ENCODE measurements at regions not wholly inside any gene's neighbourhood (a gene's known extent, or its start where the extent isn't known, plus 50 kb on each side); places are given as distances from the start of the nearest gene placed in this dataset.

- Histone ChIP-seq H3K4me1 (ENCODE audit: control insufficient read depth, insufficient read depth, low read length) (peaks cover 26% of the 10 kb centered on the region), H3K4me3 (ENCODE audit: low read length) (peak overlapping the region; percentile 10), H3K36me3 (ENCODE audit: control insufficient read depth, insufficient read depth, low read length) (no peaks in the 10 kb centered on the region), H3K27me3 (ENCODE audit: control insufficient read depth, insufficient read depth, low read length) (peaks cover 33% of the 10 kb centered on the region), H3K27ac (ENCODE audit: low read length) (no peak overlapping the region), H3K9me3 (replicated peaks; ENCODE audit: control insufficient read depth, low read depth, low read length) (no peaks in the 10 kb centered on the region)
- no peak for DNase-seq
- WGBS (ENCODE audit: insufficient coverage), result no CpG with 5 or more reads among the region's 3 CpGs
These were observed 49.9 kb upstream of the WNT7B start for GRCh38 chr22:46026899-46027210.

GRCh38 chr22:46027211-46028105 is 50.5 kb upstream of the WNT7B start:
- WGBS (ENCODE audit: insufficient coverage), result 7% methylated on average over 89 of the region's 89 CpGs
- Histone ChIP-seq H3K27ac (ENCODE audit: low read length) (no peak overlapping the region), H3K36me3 (ENCODE audit: control insufficient read depth, insufficient read depth, low read length) (no peaks in the 10 kb centered on the region), H3K9me3 (replicated peaks; ENCODE audit: control insufficient read depth, low read depth, low read length) (no peaks in the 10 kb centered on the region), H3K4me3 (ENCODE audit: low read length) (peak overlapping the region; percentile 10), H3K27me3 (ENCODE audit: control insufficient read depth, insufficient read depth, low read length) (peaks cover 33% of the 10 kb centered on the region), H3K4me1 (ENCODE audit: control insufficient read depth, insufficient read depth, low read length) (peaks cover 26% of the 10 kb centered on the region)
- peak; percentile 43 for DNase-seq

- no peak for DNase-seq
- Histone ChIP-seq H3K27ac (ENCODE audit: low read length) (no peak overlapping the region), H3K27me3 (ENCODE audit: control insufficient read depth, insufficient read depth, low read length) (peaks cover 29% of the 10 kb centered on the region), H3K9me3 (replicated peaks; ENCODE audit: control insufficient read depth, low read depth, low read length) (no peaks in the 10 kb centered on the region), H3K4me1 (ENCODE audit: control insufficient read depth, insufficient read depth, low read length) (peaks cover 24% of the 10 kb centered on the region), H3K36me3 (ENCODE audit: control insufficient read depth, insufficient read depth, low read length) (no peaks in the 10 kb centered on the region), H3K4me3 (ENCODE audit: low read length) (no peak overlapping the region)
- WGBS (ENCODE audit: insufficient coverage), result 89% methylated on average over 14 of the region's 16 CpGs
These were observed 51.4 kb upstream of the WNT7B start for GRCh38 chr22:46028106-46028991.

GRCh38 chr22:46029036-46029435 is 52.1 kb upstream of the WNT7B start:
- WGBS (ENCODE audit: insufficient coverage), result no CpG with 5 or more reads among the region's 8 CpGs
- H3K27ac ChIP-seq (ENCODE audit: low read length), result no peak overlapping the region
- no peak overlapping the region for H3K4me3 ChIP-seq (ENCODE audit: low read length)
- no peak for DNase-seq
- no peaks in the 10 kb centered on the region for H3K36me3 ChIP-seq (ENCODE audit: control insufficient read depth, insufficient read depth, low read length)
- peaks cover 23% of the 10 kb centered on the region for H3K27me3 ChIP-seq (ENCODE audit: control insufficient read depth, insufficient read depth, low read length)
- H3K9me3 ChIP-seq (replicated peaks; ENCODE audit: control insufficient read depth, low read depth, low read length), result no peaks in the 10 kb centered on the region
- peaks cover 17% of the 10 kb centered on the region for H3K4me1 ChIP-seq (ENCODE audit: control insufficient read depth, insufficient read depth, low read length)

- Histone ChIP-seq H3K36me3 (ENCODE audit: control insufficient read depth, insufficient read depth, low read length) (no peaks in the 10 kb centered on the region), H3K4me3 (ENCODE audit: low read length) (no peak overlapping the region), H3K27me3 (ENCODE audit: control insufficient read depth, insufficient read depth, low read length) (peaks cover 21% of the 10 kb centered on the region), H3K4me1 (ENCODE audit: control insufficient read depth, insufficient read depth, low read length) (peaks cover 17% of the 10 kb centered on the region), H3K27ac (ENCODE audit: low read length) (no peak overlapping the region), H3K9me3 (replicated peaks; ENCODE audit: control insufficient read depth, low read depth, low read length) (no peaks in the 10 kb centered on the region)
- no peak for DNase-seq
- 66% methylated on average over 5 of the region's 6 CpGs for WGBS (ENCODE audit: insufficient coverage)
These were observed 52.7 kb upstream of the WNT7B start for GRCh38 chr22:46029574-46030200.

GRCh38 chr22:46030231-46030880 is 53.4 kb upstream of the WNT7B start:
- no peak overlapping the region for H3K4me3 ChIP-seq (ENCODE audit: low read length)
- peaks cover 17% of the 10 kb centered on the region for H3K4me1 ChIP-seq (ENCODE audit: control insufficient read depth, insufficient read depth, low read length)
- WGBS (ENCODE audit: insufficient coverage), result 65% methylated on average over 10 of the region's 11 CpGs
- no peaks in the 10 kb centered on the region for H3K9me3 ChIP-seq (replicated peaks; ENCODE audit: control insufficient read depth, low read depth, low read length)
- DNase-seq, result peak; percentile 58
- H3K27ac ChIP-seq (ENCODE audit: low read length), result no peak overlapping the region
- H3K36me3 ChIP-seq (ENCODE audit: control insufficient read depth, insufficient read depth, low read length), result no peaks in the 10 kb centered on the region
- H3K27me3 ChIP-seq (ENCODE audit: control insufficient read depth, insufficient read depth, low read length), result peaks cover 18% of the 10 kb centered on the region

- no peaks in the 10 kb centered on the region for H3K36me3 ChIP-seq (ENCODE audit: control insufficient read depth, insufficient read depth, low read length)
- peaks cover 11% of the 10 kb centered on the region for H3K27me3 ChIP-seq (ENCODE audit: control insufficient read depth, insufficient read depth, low read length)
- WGBS (ENCODE audit: insufficient coverage), result 89% methylated on average over 3 of the region's 13 CpGs
- DNase-seq, result no peak
- peaks cover 17% of the 10 kb centered on the region for H3K4me1 ChIP-seq (ENCODE audit: control insufficient read depth, insufficient read depth, low read length)
- H3K9me3 ChIP-seq (replicated peaks; ENCODE audit: control insufficient read depth, low read depth, low read length), result no peaks in the 10 kb centered on the region
- H3K27ac ChIP-seq (ENCODE audit: low read length), result no peak overlapping the region
- no peak overlapping the region for H3K4me3 ChIP-seq (ENCODE audit: low read length)
These were observed 54.1 kb upstream of the WNT7B start for GRCh38 chr22:46031066-46031465.

- Histone ChIP-seq H3K27ac (ENCODE audit: low read length) (no peak overlapping the region), H3K9me3 (replicated peaks; ENCODE audit: control insufficient read depth, low read depth, low read length) (no peaks in the 10 kb centered on the region), H3K4me3 (ENCODE audit: low read length) (no peak overlapping the region), H3K27me3 (ENCODE audit: control insufficient read depth, insufficient read depth, low read length) (peaks cover 6% of the 10 kb centered on the region), H3K4me1 (ENCODE audit: control insufficient read depth, insufficient read depth, low read length) (peaks cover 18% of the 10 kb centered on the region), H3K36me3 (ENCODE audit: control insufficient read depth, insufficient read depth, low read length) (no peaks in the 10 kb centered on the region)
- 78% methylated on average over 2 of the region's 2 CpGs for WGBS (ENCODE audit: insufficient coverage)
- DNase-seq, result no peak
These were observed 54.6 kb upstream of the WNT7B start for GRCh38 chr22:46031557-46031956.

- H3K4me1 ChIP-seq (ENCODE audit: control insufficient read depth, insufficient read depth, low read length), result peaks cover 19% of the 10 kb centered on the region
- H3K9me3 ChIP-seq (replicated peaks; ENCODE audit: control insufficient read depth, low read depth, low read length), result no peaks in the 10 kb centered on the region
- H3K36me3 ChIP-seq (ENCODE audit: control insufficient read depth, insufficient read depth, low read length), result no peaks in the 10 kb centered on the region
- no peak for DNase-seq
- no peaks in the 10 kb centered on the region for H3K27me3 ChIP-seq (ENCODE audit: control insufficient read depth, insufficient read depth, low read length)
- 52% methylated on average over 13 of the region's 13 CpGs for WGBS (ENCODE audit: insufficient coverage)
- no peak overlapping the region for H3K27ac ChIP-seq (ENCODE audit: low read length)
- H3K4me3 ChIP-seq (ENCODE audit: low read length), result no peak overlapping the region
These were observed 55.2 kb upstream of the WNT7B start for GRCh38 chr22:46031965-46032851.

Data from muscle of leg (tissue), 3 donors.